Hepatocyte (in vitro differentiated cells): ENCODE measurements at regions not wholly inside any gene's neighbourhood (a gene's known extent, or its start where the extent isn't known, plus 50 kb on each side); places are given as distances from the start of the nearest gene placed in this dataset.

Experiments used
- DNase-seq: peaks from one replicate; pipeline ENCODE4 v3.0.0-alpha.2; 2016; ENCODE audit warnings: low spot score
- H2AFZ ChIP-seq: fragments of 200-600 bp; sonication (generic); 2 replicates; pipeline ENCODE4 v1.6.0; 2016; ENCODE audit warnings: antibody characterized with exemption, mild to moderate bottlenecking
- H3K27ac ChIP-seq: fragments of 200-600 bp; sonication (generic); 2 replicates; pipeline ENCODE4 v1.5.1; 2016; ENCODE audit warnings: mild to moderate bottlenecking
- H3K27me3 ChIP-seq: fragments of 200-600 bp; sonication (generic); 2 replicates; pipeline ENCODE4 v1.6.1; 2016
- H3K36me3 ChIP-seq: fragments of 200-600 bp; sonication (generic); replicated peaks from 2 replicates; pipeline ENCODE4 v1.5.1; 2016; ENCODE audit warnings: low read depth; ENCODE audit not compliant: insufficient read depth
- H3K4me1 ChIP-seq: fragments of 200-600 bp; sonication (generic); 2 replicates; pipeline ENCODE4 v1.5.1; 2016; ENCODE audit warnings: mild to moderate bottlenecking, moderate library complexity; ENCODE audit not compliant: insufficient read depth
- H3K4me2 ChIP-seq: fragments of 200-600 bp; sonication (generic); 2 replicates; pipeline ENCODE4 v1.6.0; 2016
- H3K4me3 ChIP-seq: fragments of 200-600 bp; sonication (generic); 2 replicates; pipeline ENCODE4 v1.5.1; 2016; ENCODE audit warnings: mild to moderate bottlenecking
- H3K79me2 ChIP-seq: fragments of 200-600 bp; sonication (generic); 2 replicates; pipeline ENCODE4 v1.6.0; 2017; ENCODE audit warnings: mild to moderate bottlenecking
- H3K9me2 ChIP-seq: fragments of 200-600 bp; sonication (generic); replicated peaks from 2 replicates; pipeline ENCODE4 v1.6.0; 2017; ENCODE audit warnings: mild to moderate bottlenecking; ENCODE audit not compliant: insufficient read depth
- H3K9me3 ChIP-seq: fragments of 200-600 bp; sonication (generic); 2 replicates; pipeline ENCODE4 v1.5.1; 2016; ENCODE audit warnings: low read depth, mild to moderate bottlenecking
- H4K20me1 ChIP-seq: fragments of 200-600 bp; sonication (generic); 2 replicates; pipeline ENCODE4 v1.6.0; 2016; ENCODE audit warnings: mild to moderate bottlenecking; ENCODE audit not compliant: insufficient read depth, poor library complexity, severe bottlenecking
- EZH2 ChIP-seq: fragments of 200-600 bp; sonication (generic); IDR thresholded peaks from 2 replicates; pipeline ENCODE4 v1.6.1; 2016; ENCODE audit warnings: antibody characterized with exemption, mild to moderate bottlenecking, borderline replicate concordance
- EZH2phosphoT487 ChIP-seq: fragments of 200-600 bp; sonication (generic); IDR thresholded peaks from one replicate; pipeline ENCODE4 v1.6.1; 2018; ENCODE audit warnings: antibody characterized with exemption, mild to moderate bottlenecking, low read depth, moderate library complexity; ENCODE audit not compliant: unreplicated experiment, severe bottlenecking
- WGBS: methylation state at CpG from one replicate; pipeline ENCODE4 v1.1.6; 2016; ENCODE audit warnings: low lambda C conversion rate; ENCODE audit errors: missing lambda C conversion rate; 5-methylcytosine and 5-hydroxymethylcytosine counted together
- TF ChIP-seq, protein P1 (sequence below): fragments of 200-600 bp; sonication (generic); IDR thresholded peaks from 2 replicates; pipeline ENCODE4 v1.5.1; 2016; ENCODE audit warnings: antibody characterized with exemption, mild to moderate bottlenecking; ENCODE audit not compliant: poor library complexity

DNA sequence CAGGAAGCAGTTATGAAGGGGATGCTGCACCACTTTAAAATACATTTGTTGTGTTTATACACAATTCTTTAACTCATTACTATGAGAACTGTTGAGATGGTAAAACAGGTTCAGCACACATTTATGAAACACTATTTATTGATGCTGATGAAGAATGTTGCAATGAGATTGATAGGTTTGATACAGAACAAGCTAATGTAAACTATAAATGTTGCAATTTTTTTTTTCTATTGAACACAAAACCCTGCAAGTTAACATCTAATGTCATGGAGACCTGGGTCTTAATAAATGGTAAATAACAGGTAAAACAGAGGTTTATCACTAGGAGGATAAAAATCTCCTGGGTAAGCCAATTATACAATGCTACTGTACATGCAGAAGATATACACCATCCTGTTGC, 857.6 kb downstream of the FSCB start:
- H3K9me2 ChIP-seq, result no peaks in the 10 kb centered on the region
- H3K27me3 ChIP-seq, result no peaks in the 10 kb centered on the region
- no peak overlapping the region for H2AFZ ChIP-seq
- no peak overlapping the region for H3K4me2 ChIP-seq
- DNase-seq, result no peak
- no peaks in the 10 kb centered on the region for H3K9me3 ChIP-seq
- no peak overlapping the region for H3K4me3 ChIP-seq
- TF ChIP-seq EZH2, result no peak
- TF ChIP-seq EZH2phosphoT487, result no peak
- TF ChIP-seq, protein P1, sequence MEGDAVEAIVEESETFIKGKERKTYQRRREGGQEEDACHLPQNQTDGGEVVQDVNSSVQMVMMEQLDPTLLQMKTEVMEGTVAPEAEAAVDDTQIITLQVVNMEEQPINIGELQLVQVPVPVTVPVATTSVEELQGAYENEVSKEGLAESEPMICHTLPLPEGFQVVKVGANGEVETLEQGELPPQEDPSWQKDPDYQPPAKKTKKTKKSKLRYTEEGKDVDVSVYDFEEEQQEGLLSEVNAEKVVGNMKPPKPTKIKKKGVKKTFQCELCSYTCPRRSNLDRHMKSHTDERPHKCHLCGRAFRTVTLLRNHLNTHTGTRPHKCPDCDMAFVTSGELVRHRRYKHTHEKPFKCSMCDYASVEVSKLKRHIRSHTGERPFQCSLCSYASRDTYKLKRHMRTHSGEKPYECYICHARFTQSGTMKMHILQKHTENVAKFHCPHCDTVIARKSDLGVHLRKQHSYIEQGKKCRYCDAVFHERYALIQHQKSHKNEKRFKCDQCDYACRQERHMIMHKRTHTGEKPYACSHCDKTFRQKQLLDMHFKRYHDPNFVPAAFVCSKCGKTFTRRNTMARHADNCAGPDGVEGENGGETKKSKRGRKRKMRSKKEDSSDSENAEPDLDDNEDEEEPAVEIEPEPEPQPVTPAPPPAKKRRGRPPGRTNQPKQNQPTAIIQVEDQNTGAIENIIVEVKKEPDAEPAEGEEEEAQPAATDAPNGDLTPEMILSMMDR, result no peak
- no peaks in the 10 kb centered on the region for H3K36me3 ChIP-seq
- no peaks in the 10 kb centered on the region for H3K4me1 ChIP-seq
- H3K27ac ChIP-seq, result no peak overlapping the region
- no peaks in the 10 kb centered on the region for H4K20me1 ChIP-seq
- H3K79me2 ChIP-seq, result no peaks in the 10 kb centered on the region

DNA sequence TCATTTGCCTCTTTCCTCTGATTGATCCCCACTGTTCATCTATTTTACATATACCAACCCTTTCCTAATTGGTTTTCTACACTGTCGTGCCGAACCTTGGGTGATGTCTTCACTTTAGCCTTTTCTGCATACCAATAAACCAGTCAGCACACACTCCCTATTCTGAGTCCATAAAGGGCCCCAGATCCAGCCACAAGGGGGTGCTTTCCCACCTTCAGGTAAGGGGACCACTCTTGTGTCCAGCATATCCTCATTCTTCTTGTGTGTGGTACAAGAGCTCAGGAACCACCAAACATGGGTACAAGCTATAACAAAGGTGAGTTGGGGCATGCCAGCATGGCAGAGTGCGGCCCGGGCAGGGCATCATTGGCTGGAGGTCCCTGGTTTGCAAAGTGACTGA, 859.8 kb downstream of the FSCB start:
- no peaks in the 10 kb centered on the region for H3K79me2 ChIP-seq
- 89% methylated on average over 4 of the region's 4 CpGs for WGBS
- H3K27ac ChIP-seq, result no peak overlapping the region
- no peaks in the 10 kb centered on the region for H3K36me3 ChIP-seq
- H3K4me1 ChIP-seq, result no peaks in the 10 kb centered on the region
- H3K27me3 ChIP-seq, result no peaks in the 10 kb centered on the region
- no peaks in the 10 kb centered on the region for H3K9me3 ChIP-seq
- peak; percentile 14 for DNase-seq
- TF ChIP-seq EZH2 (no peak), EZH2phosphoT487 (no peak)
- TF ChIP-seq, protein P1, result no peak
- H3K4me3 ChIP-seq, result no peak overlapping the region
- no peak overlapping the region for H2AFZ ChIP-seq
- H4K20me1 ChIP-seq, result no peaks in the 10 kb centered on the region
- H3K4me2 ChIP-seq, result no peak overlapping the region
- no peaks in the 10 kb centered on the region for H3K9me2 ChIP-seq

DNA sequence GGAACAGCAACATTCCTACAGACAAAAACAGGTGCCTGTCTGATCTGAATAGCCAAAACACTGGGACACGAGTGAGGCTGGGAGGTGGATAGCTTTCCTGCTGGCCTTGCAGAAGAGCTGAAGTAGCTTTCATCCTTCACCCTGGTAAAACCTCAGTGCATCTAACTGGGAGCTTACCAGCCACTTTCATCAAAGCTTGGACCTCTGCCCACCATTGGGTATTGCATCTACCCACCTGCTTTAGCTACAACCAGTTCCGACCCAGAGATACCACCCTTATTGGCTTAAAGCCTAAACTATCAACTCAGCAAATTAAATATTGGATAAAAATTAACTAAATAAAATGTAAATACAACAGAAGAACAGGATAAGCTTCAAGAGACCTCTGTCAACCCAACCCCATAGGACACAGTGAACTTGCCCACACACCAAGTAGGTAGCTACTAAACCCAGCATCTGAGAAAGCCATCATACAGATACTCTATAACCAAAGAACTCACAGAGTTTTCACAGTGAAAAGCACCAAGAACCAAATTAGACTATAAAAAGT, 866.3 kb downstream of the FSCB start:
- 95% methylated on average over 2 of the region's 2 CpGs for WGBS
- Histone ChIP-seq H3K4me2 (no peak overlapping the region), H3K9me3 (no peaks in the 10 kb centered on the region), H4K20me1 (no peaks in the 10 kb centered on the region), H3K27me3 (no peaks in the 10 kb centered on the region), H3K9me2 (no peaks in the 10 kb centered on the region), H3K27ac (no peak overlapping the region), H3K79me2 (no peaks in the 10 kb centered on the region), H2AFZ (no peak overlapping the region), H3K4me3 (no peak overlapping the region), H3K36me3 (no peaks in the 10 kb centered on the region), H3K4me1 (no peaks in the 10 kb centered on the region)
- TF ChIP-seq EZH2 (no peak), EZH2phosphoT487 (no peak)
- DNase-seq, result no peak

DNA sequence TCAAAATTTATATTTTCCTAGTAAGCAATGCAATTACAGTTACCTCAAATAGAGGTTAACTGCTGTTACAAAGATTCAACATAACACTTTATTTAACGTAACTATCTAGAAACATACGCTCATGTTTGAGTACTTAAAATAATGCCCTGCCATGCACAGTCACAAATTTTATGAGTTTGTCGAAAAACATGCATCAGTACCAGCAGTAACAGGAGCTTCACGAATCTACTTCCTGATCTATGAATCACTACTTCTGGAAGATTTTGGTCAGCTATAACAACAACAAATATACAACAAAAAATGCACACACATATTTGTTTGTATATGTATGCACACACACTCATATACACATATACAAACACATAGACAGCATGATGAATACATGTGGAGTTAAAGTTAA, 881.8 kb downstream of the FSCB start:
- Histone ChIP-seq H4K20me1 (no peaks in the 10 kb centered on the region), H3K4me1 (no peaks in the 10 kb centered on the region), H3K36me3 (no peaks in the 10 kb centered on the region), H3K9me3 (no peaks in the 10 kb centered on the region), H3K27me3 (no peaks in the 10 kb centered on the region), H3K9me2 (no peaks in the 10 kb centered on the region), H2AFZ (no peak overlapping the region), H3K27ac (no peak overlapping the region), H3K4me2 (no peak overlapping the region), H3K79me2 (no peaks in the 10 kb centered on the region), H3K4me3 (no peak overlapping the region)
- 77% methylated on average over 4 of the region's 4 CpGs for WGBS
- no peak for TF ChIP-seq EZH2
- no peak for TF ChIP-seq EZH2phosphoT487
- TF ChIP-seq, protein P1, result no peak
- DNase-seq, result no peak
